Muscle of back (tissue), 3 donors: ENCODE measurements at regions not wholly inside any gene's neighbourhood (a gene's known extent, or its start where the extent isn't known, plus 50 kb on each side); places are given as distances from the start of the nearest gene placed in this dataset.

Experiments used
- DNase-seq, 3 donors: peaks; one replicate each; pipeline versions ENCODE4 v3.0.0 to v3.0.0-alpha.2; 2013

- no peak for DNase-seq
Observed at GRCh38 chr7:33727315-33727714, 178.0 kb upstream of the BMPER start.

GRCh38 chr7:33728873-33729551, 176.3 kb upstream of the BMPER start:
- peak in 1 of 3 donors; percentile 34 for DNase-seq

DNA sequence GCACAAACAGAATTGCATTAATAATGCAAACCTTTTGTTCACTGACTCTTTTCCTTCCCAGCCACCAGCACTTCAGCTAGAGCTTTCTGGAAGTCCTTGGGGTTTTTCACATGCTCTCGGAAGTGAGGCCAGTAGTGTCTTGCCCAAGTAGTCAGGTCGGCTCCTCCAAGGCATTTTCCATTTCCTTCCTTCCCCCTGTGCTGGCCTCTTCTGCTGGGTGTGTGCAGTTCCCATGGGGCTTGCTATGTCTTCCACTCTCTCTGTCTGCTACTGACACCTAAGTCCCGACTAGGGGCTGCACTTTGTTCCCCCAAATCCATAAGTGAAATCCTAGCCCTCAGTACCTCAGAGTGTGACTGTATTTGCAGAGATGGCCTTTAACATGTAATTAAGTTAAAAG, 175.6 kb upstream of the BMPER start:
- DNase-seq, result peak in 1 of 3 donors; percentile 37

DNA sequence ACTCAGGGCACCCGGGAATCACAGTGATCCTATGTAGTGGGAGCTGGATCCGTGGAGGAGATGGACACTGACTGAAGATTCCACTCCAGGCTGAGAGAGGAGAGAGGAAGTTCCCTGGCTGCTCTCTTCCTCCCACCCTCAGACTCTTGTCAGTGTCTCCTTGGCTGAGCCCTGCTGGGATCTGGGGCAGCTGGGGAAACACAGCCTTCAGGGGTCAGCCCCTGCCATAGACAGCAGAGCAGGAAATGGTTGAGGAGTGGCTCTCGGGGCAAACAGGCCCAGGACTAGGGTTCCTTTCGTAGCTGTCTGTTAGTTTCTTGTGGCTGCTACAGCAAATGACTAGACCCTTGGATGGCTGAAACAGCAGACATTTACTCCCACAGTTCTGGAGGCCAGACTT, 174.4 kb upstream of the BMPER start:
- no peak for DNase-seq

GRCh38 chr7:33731912-33732311, 173.4 kb upstream of the BMPER start:
- DNase-seq, result no peak

- DNase-seq, result no peak
Observed at GRCh38 chr7:33732462-33732861, 172.9 kb upstream of the BMPER start.

- DNase-seq, result no peak
Observed at GRCh38 chr7:33733870-33734650, 171.3 kb upstream of the BMPER start.

GRCh38 chr7:33735403-33735802, 169.9 kb upstream of the BMPER start:
- no peak for DNase-seq

- no peak for DNase-seq
Observed at GRCh38 chr7:33736521-33737221, 168.7 kb upstream of the BMPER start.

DNA sequence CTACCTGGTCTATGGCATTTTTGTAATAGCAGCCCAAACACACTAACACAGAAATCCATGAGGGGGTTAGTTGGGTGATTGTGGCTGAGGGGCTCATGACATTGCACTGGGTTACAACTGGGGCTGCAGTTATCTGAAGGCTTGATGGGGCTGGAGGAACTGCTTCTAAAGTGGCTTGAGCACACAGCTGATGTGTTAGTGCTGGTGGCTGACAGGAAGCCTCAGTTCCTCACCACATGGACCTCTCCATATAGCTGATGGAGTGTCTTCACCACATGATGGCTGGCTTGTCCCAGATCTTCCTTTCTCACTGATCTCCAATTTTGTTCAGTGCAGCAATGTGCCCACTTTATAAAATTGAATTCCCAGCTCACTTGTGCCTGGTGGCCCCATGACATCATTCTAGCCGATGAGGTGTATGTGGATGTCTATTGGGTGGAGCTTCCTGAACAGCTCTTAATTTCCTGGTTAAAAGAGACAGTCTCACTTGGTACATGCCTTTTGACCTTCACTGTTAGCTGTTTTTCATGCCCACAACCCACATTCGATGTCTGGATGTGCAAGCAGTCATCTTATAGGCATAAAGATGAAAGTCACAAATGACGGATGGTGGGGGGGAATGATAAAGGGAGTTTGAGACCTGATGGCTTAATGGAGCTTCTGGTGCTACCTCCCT, 166.9 kb upstream of the BMPER start:
- no peak for DNase-seq

GRCh38 chr7:33739286-33739685, 166.1 kb upstream of the BMPER start:
- DNase-seq, result no peak

- DNase-seq, result no peak
Observed at GRCh38 chr7:33742521-33742920, 162.8 kb upstream of the BMPER start.

- DNase-seq, result no peak
Observed at GRCh38 chr7:33742999-33743587, 162.2 kb upstream of the BMPER start.

GRCh38 chr7:33743594-33743993, 161.7 kb upstream of the BMPER start:
- DNase-seq, result no peak

- no peak for DNase-seq
Observed at GRCh38 chr7:33744293-33745075, 160.9 kb upstream of the BMPER start.

DNA sequence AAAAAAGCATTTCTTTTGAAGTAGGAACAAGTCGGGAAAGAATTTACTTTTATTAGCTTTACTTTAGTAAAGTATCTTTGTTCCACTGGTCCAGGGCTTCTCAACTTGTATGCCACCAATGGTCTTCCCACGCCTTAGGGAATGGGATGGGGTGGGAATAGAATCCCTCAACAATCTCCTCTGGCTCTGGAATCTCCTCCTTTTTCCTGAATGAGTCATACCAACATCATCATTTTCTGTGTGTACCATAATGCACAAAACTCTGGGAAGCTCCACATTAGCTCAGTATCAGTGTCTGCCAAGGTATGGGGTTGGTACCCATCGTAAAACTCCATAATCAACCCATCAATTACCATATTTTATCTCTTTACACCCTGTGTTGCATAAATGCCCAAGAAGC, 159.4 kb upstream of the BMPER start:
- DNase-seq, result no peak

GRCh38 chr7:33748793-33749192, 156.5 kb upstream of the BMPER start:
- DNase-seq, result no peak

- peak in 1 of 3 donors; percentile 65 for DNase-seq
Observed at GRCh38 chr7:33750177-33750576, 155.2 kb upstream of the BMPER start.

DNA sequence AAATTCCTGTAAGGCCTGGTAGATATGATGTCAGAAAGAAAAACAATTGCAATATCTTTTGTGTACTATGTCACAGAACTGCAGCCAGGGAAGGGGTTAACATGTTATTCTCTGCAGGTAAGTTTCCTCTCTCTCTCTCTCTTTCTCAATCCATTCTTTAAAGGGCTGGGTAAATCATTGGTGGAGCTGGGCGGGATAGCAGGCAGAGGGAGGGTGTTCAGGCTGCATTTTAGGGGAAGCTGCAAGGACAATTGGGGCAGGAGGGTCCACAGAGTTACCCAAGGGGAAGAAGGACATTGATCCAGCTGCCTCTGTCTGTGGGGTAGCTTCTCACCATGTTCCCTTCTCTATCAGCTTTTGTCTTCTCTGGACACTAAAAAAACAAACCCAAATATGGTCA, 153.9 kb upstream of the BMPER start:
- DNase-seq, result no peak

- DNase-seq, result no peak
Observed at GRCh38 chr7:33753881-33754525, 151.3 kb upstream of the BMPER start.
